NCI-H748 treated with DMSO at 0.1 percent for 48 hours (cell line): ENCODE measurements at regions not wholly inside any gene's neighbourhood (a gene's known extent, or its start where the extent isn't known, plus 50 kb on each side); places are given as distances from the start of the nearest gene placed in this dataset.
"Not testable (repeated sequence)": the region's sequence is repeated elsewhere in the genome, so short reads cannot be mapped to it uniquely, and the experiment has no call there.

Experiments used
- DNase-seq: peaks from one replicate; lab custom pipeline; 2025; lab: John Stamatoyannopoulos, UW

DNA sequence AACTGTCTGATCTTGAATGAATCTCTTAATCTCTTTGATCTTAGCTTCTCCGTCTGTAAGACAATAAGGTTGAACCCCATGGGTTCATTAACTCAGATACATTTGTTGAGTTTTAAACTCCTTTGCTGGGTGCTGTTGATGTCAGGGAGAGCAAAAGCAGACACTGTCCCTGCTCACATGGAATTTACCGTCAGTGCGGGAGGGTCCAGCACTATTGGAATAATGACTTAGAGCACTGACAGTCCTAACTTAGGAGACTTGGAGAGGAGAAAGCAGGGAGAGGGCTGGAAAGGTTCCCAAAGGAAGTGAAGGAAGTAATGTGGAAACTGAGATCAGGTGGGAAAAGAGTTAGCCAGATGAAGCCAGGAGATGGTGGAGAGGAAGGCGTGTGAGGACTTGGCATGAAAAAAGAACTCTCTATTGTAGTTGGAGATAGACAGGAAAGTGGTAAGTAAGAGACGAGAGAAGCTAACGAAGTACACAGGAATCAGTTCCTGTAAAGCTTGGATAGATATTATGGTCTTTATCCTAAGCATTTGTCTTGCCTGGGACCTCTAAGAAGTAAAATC lies 141.4 kb upstream of the SERTAD2 start:
- DNase-seq = no peak

DNA sequence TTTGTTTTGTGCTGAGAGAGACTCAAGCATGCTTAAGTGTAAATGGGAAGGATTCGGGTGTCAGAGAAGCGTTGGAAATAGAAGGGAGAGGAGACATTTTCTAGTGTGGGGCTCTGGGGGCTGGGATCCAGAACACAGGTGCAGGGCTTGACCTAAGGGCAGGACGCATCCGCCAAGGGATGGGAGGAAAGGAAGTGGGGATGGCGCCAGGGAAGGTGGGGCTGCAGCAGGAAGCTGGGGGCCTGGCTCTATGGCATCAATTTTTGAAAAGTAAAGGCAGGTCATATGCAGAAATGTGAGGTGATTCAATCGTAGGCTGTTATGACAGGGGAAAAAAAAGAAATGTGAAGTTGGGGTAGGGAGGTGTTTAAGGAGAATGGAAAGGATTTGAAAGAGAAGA lies 143.2 kb upstream of the SERTAD2 start:
- DNase-seq = no peak

DNA sequence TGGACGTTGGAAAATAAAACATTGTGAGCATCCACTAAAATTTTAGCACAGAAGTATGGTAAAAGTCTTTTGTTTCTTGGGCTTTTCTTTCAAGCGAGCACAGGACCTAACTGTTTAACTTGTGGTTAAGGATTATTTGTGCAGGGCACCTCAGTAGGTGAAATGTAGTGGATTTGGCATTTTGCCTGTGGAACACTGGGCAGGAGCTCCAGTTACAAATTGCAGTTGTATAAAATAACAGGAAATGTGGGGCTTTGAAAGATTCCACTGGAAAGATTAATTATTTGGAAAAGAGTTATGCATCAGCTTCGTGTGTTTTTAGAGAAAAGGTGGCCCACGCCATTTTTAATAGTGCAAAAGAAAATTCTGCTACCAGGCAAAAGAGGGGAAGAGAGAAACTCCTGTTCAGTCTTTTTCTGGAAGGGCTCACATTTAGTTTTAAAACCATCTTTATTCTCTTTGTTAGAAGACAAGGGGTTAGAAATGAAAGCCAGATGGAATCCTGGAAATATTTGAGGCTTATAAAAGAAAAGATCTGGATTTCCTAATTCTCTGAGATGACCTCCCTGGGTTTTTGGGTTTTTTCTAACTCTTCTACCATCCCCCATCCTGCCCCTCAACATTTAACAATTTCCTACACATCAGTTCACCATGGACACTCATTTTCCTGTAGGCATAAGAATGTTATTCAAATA lies 144.3 kb upstream of the SERTAD2 start:
- DNase-seq = no peak

DNA sequence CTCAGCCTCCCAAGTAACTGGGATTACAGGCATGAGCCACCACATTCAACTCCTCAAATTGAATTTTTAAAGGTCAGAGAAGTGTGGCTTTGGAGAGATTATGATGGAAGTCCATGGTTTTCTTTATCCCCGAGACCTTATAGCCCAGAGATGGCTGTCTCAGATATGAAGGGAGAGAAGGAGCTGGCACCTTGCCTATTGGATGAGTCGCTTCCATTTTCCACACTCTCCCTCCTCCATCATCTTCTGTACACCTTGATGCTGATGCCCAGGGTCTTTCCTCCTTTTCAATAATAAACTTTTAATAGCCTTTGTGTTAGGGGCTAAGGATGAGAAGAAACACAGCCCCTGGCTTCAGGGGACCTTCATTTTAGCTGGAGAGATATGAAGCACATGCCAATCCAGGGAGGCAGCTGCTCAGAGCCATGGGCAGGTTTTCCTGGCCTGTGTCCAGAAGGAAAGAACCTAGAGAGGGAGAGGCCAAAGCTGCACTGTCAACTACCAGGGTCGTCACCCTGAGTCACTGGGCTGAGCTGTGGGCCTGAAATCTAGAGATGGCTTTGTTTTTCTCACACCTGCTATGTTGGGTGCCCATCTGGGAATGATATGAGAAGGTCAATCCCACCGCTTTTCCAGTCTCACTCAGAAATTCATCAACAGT lies 146.0 kb upstream of the SERTAD2 start:
- DNase-seq = no peak

DNA sequence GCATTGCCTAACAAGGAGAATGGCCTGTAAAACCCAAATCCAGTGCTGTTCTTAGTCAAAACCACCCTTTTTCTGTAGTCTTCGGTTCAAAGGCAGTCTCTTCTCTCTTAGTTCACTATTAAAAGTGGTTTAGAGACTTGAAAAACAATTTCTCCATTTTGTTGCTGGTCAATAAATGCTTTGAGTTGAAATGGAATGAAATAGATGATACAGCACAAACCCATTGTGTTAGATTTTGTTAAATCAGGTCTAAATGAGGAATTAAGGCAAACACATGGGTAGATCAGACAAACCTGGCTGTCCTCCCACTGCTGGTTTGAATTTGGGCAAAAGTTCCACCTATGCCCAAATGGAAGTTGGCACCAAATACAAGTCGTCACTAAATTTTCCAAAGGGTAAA lies 150.1 kb upstream of the SERTAD2 start:
- no peak for DNase-seq

DNA sequence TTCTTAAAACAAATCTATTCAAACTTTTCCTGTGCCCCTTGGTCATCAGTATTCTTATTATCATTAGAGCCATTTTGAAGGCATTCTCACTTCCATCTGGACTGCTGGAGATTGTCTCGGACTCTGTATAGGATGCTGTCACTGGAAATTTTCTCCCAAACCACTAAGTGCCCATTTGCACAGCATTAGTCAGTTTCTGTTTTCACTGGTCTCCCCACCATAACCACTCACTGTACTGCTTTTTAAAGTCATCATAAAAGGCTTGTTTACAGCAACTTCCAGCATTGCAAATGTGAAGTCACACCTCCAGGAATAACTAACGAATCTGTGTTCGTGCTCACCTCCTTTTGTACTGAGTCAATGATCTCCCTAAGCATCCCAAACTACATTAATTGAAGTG lies 150.9 kb upstream of the SERTAD2 start:
- no peak for DNase-seq

DNA sequence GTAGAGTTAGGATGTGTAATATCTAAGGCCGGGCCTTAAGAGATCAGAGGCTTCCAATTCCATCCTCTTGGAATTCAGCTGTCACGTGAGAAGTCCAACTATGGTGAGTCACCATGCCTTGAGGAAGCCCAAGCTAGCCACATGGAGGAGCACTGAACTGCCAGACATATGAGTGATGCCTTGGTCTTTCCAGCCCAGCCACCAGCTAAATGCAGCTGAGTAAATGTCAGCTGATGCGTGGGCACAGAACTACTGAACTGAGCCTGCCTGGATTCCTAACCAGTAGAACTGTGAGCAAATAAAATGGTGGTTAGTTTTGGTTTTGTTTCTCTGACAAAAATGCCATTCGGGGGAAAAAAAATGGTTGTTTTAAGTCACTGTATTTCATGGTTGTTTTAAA lies 153.7 kb upstream of the SERTAD2 start:
- no peak for DNase-seq

DNA sequence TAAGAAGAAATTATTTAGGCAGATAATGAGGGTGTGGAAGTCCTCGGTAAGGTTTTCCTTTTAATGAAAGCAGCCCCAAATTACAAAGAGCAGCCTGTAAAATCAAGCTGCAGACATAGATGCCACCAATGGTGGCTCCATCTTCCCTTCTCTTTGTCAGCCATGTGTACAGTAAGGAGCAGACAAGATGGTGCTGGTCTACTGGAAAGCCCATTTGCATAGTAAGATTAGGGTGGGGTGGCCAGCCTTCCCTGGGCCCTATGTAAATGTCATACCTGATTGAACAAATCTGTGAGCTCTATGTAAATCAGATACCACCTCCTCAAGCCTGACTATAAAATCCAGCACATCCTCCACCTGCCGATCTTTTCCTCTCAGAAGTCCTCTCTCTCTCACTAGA lies 154.4 kb upstream of the SERTAD2 start:
- DNase-seq = no peak

DNA sequence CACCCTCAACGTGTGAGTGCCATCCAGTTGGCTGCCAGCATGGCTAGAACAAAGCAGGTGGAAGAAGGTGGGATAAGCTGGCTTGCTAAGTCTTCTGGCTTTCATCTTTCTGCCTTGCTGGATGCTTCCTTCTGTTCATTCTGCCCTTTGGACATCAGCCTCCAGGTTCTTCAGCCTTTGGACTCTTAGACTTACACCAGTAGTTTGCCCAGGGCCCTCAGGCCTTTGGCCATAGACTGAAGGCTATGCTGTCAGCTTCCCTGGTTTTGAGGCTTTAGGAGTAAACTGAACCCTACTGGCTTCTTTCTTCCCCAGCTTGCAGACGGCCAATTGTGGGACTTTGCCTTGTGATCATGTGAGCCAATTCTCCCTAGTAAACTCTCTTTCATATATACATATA lies 155.0 kb upstream of the SERTAD2 start:
- no peak for DNase-seq

DNA sequence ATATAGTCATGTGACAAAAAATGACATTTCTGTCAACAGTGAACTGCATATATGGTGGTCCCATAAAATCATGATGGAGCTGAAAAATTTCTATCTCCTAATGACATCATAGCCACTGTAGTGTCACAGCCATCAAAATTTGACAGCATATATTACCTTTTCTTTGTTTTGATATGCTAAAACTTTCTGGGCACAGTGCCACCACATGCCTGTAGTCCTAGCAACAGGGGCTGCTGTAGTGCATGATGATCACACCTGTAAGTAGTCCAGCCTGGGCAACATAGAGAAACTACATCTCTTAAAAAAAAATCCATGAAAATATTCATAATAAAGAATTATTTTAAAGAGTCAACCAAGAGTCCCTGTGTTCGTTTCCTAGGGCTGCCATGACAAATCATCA lies 155.5 kb upstream of the SERTAD2 start:
- DNase-seq = no peak

DNA sequence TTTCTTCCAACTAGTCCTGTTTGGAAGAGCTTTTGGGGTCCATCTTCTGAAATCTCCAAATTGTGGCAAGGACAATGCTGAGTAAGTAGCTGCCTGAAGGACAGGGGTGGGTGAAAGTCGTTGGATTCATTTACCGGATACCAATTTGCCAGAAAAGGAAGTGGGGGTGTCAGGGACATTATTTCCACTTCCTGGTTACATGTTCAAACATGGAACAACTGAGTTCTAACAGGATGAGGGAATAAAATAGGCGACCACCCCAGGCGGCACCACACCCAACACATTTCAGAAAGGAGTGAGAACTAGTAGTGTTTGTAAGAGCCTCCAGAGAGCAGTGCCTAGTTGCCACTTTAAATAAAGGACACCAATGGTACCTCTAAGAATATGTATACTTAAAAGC lies 158.6 kb upstream of the SERTAD2 start:
- DNase-seq = no peak

DNA sequence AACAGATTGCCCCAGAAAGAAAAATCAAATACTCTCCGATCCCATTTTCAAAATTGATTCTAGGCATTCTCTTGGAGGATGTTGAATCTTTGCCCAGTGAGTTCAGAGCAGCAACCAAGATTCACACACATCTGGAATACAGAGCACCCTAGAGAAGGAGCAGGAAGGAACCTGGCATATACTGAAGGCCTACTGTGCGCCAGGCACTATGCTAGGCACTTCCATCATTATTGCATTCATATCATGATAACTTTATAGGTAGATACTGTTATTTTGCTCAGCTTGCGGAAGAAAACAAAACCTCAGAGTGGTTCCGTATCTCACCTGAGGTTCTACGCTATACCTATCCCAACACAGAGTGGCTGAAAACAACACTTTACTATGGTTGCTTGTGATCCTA lies 160.3 kb upstream of the SERTAD2 start:
- no peak for DNase-seq

DNA sequence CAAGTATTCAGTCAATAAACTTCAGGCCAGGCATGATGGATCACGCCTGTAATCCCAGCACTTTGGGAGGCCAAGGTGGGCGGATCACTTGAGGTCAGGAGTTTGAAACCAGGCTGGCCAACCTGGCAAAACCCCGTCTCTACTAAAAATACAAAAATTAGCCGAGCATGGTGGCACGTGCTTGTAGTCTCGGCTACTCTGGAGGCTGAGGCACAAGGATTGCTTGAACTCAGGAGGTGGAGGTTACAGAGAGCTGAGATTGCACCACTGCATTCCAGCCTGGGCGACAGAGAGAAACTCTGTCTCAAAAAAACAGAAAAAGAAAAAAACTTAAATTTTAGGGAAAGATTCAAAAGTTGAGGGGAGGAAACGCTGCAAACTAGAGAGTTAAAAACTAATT lies 162.8 kb upstream of the SERTAD2 start:
- not testable (repeated sequence) for DNase-seq

DNA sequence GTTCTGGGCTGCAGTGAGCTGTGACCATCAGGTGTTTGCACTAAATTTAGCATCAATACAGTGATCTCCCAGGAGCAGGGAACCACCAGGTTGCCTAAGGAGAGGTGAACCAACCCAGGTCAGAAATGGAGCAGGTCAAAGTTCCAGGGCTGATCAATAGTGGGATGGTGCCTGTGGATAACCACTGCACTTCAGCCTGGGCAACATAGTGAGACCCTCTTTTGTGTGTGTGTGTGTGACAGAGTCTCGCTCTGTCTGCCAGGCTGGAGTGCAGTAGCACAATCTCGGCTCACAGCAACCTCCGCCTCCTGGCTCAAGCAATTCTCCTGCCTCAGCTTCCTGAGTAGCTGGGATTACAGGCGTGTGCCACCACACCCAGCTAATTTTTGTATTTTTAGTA lies 163.7 kb upstream of the SERTAD2 start:
- DNase-seq = no peak

DNA sequence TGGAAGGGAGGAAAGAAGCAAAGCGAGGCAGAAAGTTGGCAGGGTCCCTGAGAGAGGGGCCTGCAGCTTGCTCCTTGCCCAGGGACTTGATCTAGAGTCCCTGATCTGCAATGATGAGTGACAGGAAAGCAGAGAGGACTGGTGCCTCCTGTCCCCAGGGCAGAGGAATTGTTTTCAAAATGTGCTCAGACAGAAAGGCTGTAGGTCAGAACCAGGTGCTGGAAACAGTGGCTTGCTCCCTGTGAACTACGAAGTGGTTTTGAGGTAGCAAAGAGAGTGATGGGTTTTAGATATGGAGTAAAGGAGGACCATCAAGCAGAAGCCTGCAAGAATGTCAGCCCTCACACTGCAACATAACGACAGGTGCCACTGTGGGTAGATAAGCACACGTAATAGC lies 164.9 kb upstream of the SERTAD2 start:
- DNase-seq = no peak

DNA sequence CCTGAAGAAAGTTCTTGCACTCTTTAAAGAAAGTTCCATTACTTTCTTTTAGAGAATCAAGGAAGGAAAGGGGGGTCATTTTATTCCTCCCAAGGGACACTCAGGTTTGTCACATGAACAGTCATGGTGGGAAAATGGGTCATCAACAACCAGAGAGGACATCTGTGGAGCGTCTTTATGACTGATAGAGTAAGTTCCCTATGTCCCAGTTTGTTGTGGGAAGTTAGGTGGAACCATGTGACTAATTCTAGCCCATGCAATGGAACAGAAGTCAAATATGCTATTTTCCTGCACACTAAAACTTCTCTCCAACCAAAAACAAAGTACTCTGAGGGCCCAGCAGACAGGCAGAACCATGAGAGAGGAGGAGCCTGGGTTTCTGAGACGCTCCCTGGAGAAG lies 165.6 kb upstream of the SERTAD2 start:
- no peak for DNase-seq

DNA sequence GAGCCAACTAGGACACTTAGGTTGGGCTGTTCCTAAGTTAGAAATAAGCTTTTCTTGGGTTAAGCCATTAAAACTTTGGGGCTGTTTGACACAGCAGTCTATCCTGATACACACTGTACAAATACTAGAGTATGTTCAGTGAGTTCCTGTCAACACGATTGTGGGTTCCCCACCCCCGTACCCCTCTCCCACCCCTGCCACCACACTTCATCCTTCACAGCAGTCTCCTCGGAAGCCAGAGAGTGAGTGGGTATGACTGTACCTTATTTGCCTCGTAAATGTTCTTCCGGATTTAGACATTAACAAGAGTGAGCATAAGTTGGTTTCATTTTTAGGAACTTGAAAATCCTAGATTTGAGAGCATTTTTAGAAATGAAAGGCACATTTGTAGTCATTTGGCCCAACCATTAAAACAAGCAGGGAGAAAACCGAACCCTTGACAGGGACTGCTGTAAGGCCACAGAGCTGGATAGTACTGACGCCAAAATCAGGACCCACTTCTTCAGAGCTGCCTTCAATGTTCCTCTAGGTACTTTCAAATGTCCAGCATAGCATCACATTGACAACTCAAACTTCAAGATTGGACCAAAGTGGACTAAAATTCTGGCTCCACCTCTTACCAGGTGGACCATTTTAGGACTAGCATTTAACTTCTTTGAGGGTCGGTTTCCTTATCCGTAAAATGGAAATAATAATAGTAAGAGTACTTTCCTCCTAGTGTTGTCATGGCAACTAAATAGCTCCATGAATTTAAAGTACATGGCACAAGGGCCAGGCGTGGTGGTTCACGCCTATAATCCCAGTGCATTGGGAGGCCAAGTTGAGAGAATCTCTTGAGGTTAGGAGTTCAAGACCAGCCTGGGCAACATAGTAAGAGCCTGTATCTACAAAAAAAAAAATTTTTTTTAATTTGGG lies 166.3 kb upstream of the SERTAD2 start:
- no peak for DNase-seq

DNA sequence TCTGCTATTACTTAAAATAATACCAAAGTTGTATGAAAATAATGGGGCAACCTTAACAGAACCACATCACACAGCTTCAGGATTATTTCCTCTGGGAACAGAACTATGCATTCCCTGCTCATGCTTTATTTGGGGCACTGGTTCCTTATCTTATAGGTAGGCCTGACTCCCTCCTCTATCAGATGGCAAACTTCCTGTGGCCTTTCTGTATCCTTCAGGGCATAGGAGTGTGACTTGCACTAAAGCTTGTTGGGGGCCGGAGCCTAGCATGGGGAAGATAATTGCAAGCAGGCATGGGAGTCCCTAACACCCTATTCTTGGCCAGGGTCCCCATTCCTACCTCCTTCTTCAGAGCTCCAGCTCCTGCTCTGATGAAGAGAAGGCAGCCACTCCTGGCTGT lies 167.2 kb upstream of the SERTAD2 start:
- DNase-seq = no peak

DNA sequence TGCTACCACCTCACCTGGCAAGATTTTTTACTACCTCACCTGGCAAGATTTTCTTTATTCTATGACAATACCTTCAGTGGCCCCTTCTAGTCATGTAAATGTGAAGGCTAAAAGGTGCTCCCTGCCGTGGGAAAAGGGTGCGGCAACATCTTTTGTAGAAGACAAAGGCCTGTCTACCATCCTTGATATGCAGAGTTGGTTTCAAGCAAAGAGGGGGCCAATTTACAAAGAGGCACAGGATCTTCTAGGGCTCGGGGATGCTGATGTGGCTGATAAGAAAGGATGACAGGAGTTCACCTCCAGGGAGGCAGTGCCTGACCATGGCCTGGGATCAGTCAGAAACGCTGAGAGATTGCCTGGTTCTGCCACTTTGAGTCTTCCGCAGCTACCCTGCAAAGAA lies 165.4 kb upstream of the SLC1A4 start:
- DNase-seq = no peak

DNA sequence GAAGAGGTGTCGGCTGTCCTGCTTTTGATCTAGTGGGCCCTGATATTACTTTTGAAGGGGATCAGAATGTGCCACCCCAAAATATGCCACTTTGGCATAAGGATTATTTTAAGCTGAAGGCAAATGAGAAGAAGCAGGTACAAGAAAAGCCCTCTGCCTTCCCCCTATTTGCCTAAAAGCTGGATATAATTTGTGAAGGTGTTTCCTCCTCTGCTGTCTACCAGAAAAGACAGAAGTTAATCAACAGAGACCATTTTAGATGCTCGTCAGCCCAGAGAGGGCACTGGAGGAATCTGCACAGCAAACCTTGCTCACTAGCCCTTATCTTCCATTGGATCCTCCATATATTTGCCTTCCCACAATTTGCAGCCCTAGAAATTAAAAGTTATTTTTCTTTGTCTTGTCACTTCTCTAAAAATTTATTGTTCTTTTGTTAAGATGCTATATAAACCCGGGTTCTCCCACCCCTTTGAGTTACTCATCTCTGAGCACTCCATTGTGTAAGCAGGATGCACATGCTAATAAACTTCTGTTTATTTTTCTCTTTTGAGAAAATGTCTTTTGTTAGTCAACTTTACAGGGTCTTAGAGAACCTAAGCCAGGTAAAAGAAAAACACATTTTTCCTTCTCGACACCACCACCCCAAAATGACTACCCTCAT lies 163.2 kb upstream of the SLC1A4 start:
- DNase-seq = no peak

DNA sequence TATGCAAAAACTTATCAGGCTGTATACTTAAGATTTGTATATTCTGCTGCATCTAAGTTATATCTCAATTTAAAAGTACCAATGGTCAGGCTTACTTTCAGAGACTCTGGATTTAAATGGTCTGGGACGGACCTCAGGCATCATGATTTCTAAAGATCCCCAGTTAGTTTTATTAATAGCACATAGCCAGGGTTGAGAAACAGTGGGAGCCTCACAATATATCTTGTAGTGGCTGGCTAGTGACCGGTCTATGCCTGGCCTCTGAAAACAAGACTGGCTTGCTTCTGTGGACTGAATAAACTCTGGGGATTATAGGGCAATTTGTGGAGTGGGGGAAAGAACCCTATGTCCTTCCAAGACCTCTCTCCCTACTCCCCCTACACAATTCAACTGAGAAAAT lies 162.5 kb upstream of the SLC1A4 start:
- DNase-seq = no peak

DNA sequence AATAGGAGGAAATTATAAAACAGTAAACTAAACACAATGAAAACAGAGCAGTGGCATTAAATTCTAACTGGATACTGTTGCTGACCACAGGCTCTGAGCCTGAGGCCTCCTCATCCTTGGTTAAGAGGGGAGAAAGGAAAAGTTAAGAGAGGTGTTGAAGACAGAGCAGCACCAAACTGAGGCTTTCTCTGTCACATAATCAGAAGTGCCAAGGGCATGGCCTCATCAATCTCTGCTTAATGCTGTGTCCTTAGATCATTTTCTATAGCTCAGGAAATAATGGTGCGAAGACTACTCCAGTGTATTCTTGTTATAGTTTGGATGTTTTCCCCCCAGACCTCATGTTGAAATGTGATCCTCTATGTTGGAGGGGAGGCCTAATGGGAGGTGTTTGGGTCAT lies 160.9 kb upstream of the SLC1A4 start:
- no peak for DNase-seq
